GM18526 (cell line): ENCODE measurements at regions not wholly inside any gene's neighbourhood (a gene's known extent, or its start where the extent isn't known, plus 50 kb on each side); places are given as distances from the start of the nearest gene placed in this dataset.

Experiments
- POLR2A ChIP-seq: IDR thresholded peaks from 3 replicates; pipeline ENCODE4 v1.6.1; 2011; ENCODE audit not compliant: insufficient read length; ENCODE audit errors: extremely low read depth

- TF ChIP-seq POLR2A: no peak
These were observed 204.1 kb downstream of the GLI2 start for GRCh38 chr2:120939595-120940318.

- no peak for TF ChIP-seq POLR2A
These were observed 204.6 kb downstream of the GLI2 start for GRCh38 chr2:120940319-120940696.

DNA sequence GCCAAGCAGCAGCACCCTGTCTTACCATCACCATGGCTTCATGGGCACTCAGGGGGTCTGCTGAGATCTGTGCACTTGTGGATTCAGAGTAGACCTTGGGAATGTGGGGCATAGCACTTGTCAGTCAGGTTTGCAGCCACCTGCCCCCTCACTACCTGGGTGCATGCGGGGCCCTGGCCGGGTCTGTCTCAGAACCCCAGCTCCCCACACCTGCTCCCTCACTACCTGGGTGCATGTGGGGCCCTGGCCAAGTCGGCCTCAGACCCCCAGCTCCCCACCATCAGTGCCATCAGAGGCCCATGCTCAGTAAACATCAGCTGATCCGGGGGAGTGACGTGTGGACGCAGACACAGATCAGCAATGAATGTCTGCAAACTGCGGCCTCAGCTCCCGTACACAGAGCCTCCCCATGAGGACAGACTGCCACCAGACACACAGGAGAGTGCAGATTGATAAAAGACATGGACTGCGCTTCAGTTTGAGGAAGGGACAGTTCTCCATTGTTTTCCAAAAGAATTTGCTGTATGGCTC, 205.1 kb downstream of the GLI2 start:
- TF ChIP-seq POLR2A: no peak

GRCh38 chr2:120941571-120942120, 206.0 kb downstream of the GLI2 start:
- no peak for TF ChIP-seq POLR2A

DNA sequence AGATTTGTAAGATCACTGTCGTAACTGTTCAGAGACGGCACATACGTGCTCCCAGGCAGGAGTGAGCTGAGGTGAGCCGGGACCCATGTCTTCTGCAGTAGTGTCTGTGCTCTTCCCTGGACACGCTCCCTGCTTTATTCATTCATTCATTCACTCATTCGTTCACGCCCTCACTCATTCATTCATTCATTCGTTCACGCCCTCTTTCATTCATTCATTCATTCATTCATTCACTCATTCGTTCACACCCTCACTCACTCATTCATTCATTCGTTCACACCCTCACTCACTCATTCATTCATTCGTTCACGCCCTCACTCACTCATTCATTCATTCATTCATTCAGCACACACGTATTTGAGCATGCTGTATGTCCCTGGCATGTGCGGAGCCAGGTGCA, 207.0 kb downstream of the GLI2 start:
- no peak for TF ChIP-seq POLR2A

DNA sequence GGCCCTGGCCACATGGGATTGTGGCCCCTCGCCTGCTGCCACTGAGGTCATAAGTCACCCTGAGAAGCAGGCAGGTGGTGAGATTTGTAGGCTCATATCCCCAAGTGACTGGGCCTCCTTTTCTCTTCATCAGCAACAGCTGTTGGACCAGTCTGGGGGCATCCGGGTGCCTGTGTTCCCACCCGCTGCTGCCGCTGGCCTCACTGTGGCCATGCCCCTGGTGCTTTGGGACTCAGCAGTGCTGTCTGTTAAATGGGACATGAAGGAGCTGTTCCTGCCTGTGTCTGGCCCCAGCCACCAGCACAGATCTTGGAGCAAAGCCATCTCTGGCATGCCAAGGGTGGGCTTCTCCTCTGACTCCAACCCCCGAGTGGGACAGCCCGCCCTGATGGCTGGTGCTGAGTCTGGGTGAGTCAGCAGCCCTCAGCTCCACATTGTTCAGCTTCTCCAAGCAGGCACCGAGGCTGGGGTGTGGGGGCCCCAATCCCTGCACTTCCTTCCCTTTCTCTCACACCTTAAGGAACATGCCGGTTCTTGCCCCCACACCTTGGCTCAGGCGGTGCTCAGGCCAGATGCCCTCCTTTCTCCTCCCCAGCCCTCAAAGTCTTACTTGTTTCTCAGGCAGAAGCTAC, 207.9 kb downstream of the GLI2 start:
- no peak for TF ChIP-seq POLR2A

DNA sequence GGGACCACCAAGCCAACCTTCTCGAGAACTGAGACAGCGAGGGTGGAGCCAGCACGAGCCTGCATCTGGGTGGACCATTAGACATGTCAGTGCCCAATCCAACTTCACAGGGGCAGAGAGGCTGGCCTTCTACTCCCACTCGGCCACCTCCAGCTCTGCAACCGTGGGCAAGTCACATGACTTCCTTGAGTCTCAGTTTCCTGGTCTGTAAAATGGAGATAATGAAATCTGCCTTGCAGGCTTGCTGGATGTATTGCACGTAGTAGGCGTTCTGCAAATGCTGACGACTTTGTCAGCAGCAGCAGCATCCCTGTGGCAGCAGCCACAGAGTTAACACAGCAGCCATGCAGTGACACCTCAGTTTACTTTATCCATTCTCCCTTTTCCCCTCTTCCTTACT, 208.9 kb downstream of the GLI2 start:
- TF ChIP-seq POLR2A: no peak

DNA sequence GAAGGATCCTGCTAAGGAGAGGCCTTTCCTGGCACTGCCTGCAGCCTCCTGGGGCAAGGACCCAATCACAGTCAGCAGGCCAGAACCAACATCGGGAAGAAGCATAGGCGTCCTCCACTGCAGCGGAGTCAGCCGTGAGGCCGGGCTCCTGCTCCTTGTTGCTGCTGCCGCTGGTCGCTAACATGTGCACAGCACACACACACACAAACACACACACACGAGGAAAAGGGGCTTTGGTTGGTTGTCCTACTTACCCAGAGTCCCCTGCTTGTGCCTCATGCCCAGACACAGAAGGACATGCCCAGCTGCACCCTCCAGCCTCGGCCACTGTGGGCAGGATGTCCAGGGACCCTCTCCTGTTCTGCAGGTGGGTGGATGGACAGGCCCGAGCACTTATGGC, 209.4 kb downstream of the GLI2 start:
- TF ChIP-seq POLR2A: no peak

GRCh38 chr2:120945832-120946499, 210.3 kb downstream of the GLI2 start:
- no peak for TF ChIP-seq POLR2A

- no peak for TF ChIP-seq POLR2A
These were observed 211.7 kb downstream of the GLI2 start for GRCh38 chr2:120947327-120947726.

- TF ChIP-seq POLR2A: no peak
These were observed 212.5 kb downstream of the GLI2 start for GRCh38 chr2:120947982-120948661.

DNA sequence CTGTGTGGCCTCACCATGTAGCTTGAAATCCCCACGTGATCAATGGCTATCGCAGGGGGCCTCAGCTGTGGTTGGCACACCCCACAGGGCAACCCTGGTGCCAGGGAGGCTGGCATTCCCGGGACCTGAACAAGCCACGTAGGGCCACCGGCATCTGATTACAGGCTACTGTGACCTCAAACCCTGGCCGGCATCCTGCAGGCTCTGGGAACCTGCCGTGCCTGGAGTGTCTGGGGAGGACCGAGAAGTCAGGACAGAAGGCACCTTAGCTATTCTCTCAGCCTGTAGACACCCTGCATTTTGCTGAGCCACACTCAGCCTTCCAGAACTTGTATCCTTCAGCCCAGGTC, 213.0 kb downstream of the GLI2 start:
- no peak for TF ChIP-seq POLR2A

DNA sequence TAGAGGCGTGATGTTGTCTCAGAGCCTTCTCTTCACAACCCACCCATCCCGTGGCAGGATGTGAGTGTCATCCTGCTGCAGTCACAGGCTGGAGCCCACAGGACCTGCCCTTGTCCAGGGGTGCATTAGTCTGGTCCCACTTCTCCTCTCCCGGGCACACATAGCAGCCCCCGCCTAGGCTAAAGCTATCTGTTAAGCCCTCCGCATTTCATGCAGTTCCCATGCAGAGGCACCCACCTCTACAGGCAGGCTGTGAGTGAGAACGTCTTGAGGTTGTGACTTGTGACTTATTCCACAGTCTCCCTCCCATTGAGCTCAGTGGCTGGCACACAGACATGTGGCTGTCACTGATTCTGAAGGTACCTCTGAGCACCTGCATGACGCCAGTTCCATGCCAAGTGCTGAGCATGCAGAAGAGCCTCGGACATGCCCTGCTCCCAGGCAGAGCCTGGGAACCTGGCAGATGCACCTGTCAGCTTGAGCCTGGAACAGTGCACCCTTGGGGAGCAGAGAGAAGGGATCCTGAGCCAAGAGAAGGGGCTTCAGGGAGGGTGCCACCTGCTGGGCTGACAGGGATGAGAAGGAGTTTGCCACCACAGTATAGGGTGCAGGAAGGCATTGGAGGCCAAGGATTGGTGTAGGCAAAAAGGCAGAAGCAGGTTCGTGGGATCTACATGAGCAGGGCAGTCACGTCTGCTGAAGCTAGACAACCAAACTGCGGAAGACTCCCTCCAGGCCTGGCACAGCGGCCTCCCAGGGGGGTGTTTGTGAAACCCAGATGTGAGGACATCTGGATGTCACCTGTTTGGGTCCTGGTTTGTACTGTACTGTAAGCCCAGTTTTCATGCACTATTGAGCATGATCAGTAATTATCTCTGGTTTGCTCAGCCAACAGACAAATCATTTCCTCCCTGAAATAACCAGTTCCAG, 213.6 kb downstream of the GLI2 start:
- no peak for TF ChIP-seq POLR2A

GRCh38 chr2:120949957-120950590, 214.4 kb downstream of the GLI2 start:
- no peak for TF ChIP-seq POLR2A
